HCT116 (cell line): ENCODE measurements at regions not wholly inside any gene's neighbourhood (a gene's known extent, or its start where the extent isn't known, plus 50 kb on each side); places are given as distances from the start of the nearest gene placed in this dataset.

Experiments
- ATAC-seq: fragments of 200-7000 bp; cut with Tn5 transposase; 2 replicates; pipeline ENCODE4 v1.9.1; 2020; ENCODE audit warnings: mild to moderate bottlenecking, moderate library complexity
- BruUV-seq: library from RNA; stranded (reverse); fragments of 400-500 nt; replicated peaks from 2 replicates; lab custom pipeline; 2021; lab: Mats Ljungman, UMichigan
- CTCF ChIA-PET: fragments of 300-600 bp; sonication (Branson Sonifier 250); formaldehyde crosslinking; loops from one replicate; lab custom pipeline; 2021; ENCODE audit warnings: antibody characterized with exemption; lab: Charles Lee
- POLR2A ChIA-PET: fragments of 300-600, 350-600 bp; sonication (Branson Sonifier 250); formaldehyde crosslinking; loops from one replicate; lab custom pipeline; 2021; ENCODE audit warnings: antibody characterized with exemption; lab: Charles Lee
- RAD21 ChIA-PET, 2 experiments: fragments of 300-600 bp; sonication (Branson Sonifier 250); formaldehyde crosslinking; loops; one replicate each; lab custom pipeline; 2023; ENCODE audit warnings: low total read pairs in 2 of 2; ENCODE audit not compliant: uncharacterized antibody in 2 of 2, unreplicated experiment in 2 of 2, low non-redundant PET in 1 of 2; lab: Charles Lee
- DNase-seq: peaks from one replicate; pipeline ENCODE4 v3.0.0-alpha.2; 2010; ENCODE audit warnings: low read depth, low spot score
- H2AFZ ChIP-seq: fragments of 200-600 bp; shearing (Covaris generic), sonication (generic); 2 replicates; pipeline ENCODE4 v1.6.1; 2017; ENCODE audit warnings: low read depth, mixed run types, mixed read lengths, antibody characterized with exemption, low read length; ENCODE audit not compliant: poor library complexity, severe bottlenecking
- H3K27ac ChIP-seq: 2 replicates; pipeline ENCODE4 v1.5.1; 2012; ENCODE audit warnings: low read depth, low read length
- H3K27me3 ChIP-seq: fragments of 200-600 bp; sonication (generic); 2 replicates; pipeline ENCODE4 v1.6.1; 2016; ENCODE audit warnings: mixed run types, low read length, mixed read lengths; ENCODE audit not compliant: insufficient read depth
- H3K36me3 ChIP-seq, 2 experiments: fragments of 200-500 bp in 1 of 2; fragments of 200-600 bp in 1 of 2; sonication (Bioruptor generic) in 1 of 2; sonication (generic) in 1 of 2; 2 replicates each; pipeline versions ENCODE4 v1.5.1 to v1.6.1; 2014 to 2016; ENCODE audit warnings: low read length in 2 of 2, inconsistent platforms in 1 of 2, mixed read lengths in 1 of 2, mixed run types in 1 of 2; ENCODE audit not compliant: insufficient read depth in 2 of 2, control insufficient read depth in 1 of 2
- H3K4me1 ChIP-seq, 2 experiments: fragments of 200-600 bp in 1 of 2; sonication (generic) in 1 of 2; 2 replicates each; pipeline versions ENCODE4 v1.5.1 to v1.6.1; 2012 to 2017; ENCODE audit warnings: low read length in 2 of 2, inconsistent platforms in 1 of 2, mild to moderate bottlenecking in 1 of 2, mixed read lengths in 1 of 2, mixed run types in 1 of 2, moderate library complexity in 1 of 2; ENCODE audit not compliant: insufficient read depth in 2 of 2, control insufficient read depth in 1 of 2
- H3K4me2 ChIP-seq: fragments of 200-600 bp; sonication (generic); 2 replicates; pipeline ENCODE4 v1.6.1; 2017; ENCODE audit warnings: mixed run types, low read length, mixed read lengths
- H3K4me3 ChIP-seq, 2 experiments: fragments of 200-600 bp in 1 of 2; sonication (generic) in 1 of 2; replicated peaks in 1 of 2; 2 replicates each; pipeline ENCODE4 v1.5.1; 2011 to 2016; ENCODE audit warnings: low read length in 2 of 2, control low read depth in 1 of 2, low read depth in 1 of 2, mild to moderate bottlenecking in 1 of 2, mixed read lengths in 1 of 2, mixed run types in 1 of 2
- H3K79me2 ChIP-seq: fragments of 200-600 bp; sonication (generic); 2 replicates; pipeline ENCODE4 v1.6.1; 2017; ENCODE audit warnings: mild to moderate bottlenecking, mixed run types, low read length, moderate library complexity, mixed read lengths; ENCODE audit not compliant: insufficient read depth
- H3K9ac ChIP-seq: fragments of 200-600 bp; sonication (generic); 2 replicates; pipeline ENCODE4 v1.6.1; 2016; ENCODE audit warnings: low read length, mixed read lengths
- H3K9me2 ChIP-seq: fragments of 200-600 bp; sonication (generic), shearing (Covaris generic); 2 replicates; pipeline ENCODE4 v1.6.1; 2017; ENCODE audit warnings: mixed run types, mild to moderate bottlenecking, moderate library complexity; ENCODE audit not compliant: insufficient read depth
- H3K9me3 ChIP-seq, 2 experiments: fragments of 200-500 bp in 1 of 2; fragments of 200-600 bp in 1 of 2; sonication (Bioruptor generic) in 1 of 2; sonication (generic) in 1 of 2; 2 replicates each; pipeline ENCODE4 v1.6.1; 2014 to 2017; ENCODE audit warnings: low read length in 2 of 2, mixed read lengths in 2 of 2, inconsistent platforms in 1 of 2, low read depth in 1 of 2, mild to moderate bottlenecking in 1 of 2, mixed run types in 1 of 2, moderate library complexity in 1 of 2; ENCODE audit not compliant: control insufficient read depth in 1 of 2, insufficient read depth in 1 of 2
- H4K20me1 ChIP-seq: fragments of 200-600 bp; sonication (generic), shearing (Covaris generic); 2 replicates; pipeline ENCODE4 v1.6.1; 2017; ENCODE audit warnings: mixed run types, mild to moderate bottlenecking, moderate library complexity; ENCODE audit not compliant: insufficient read depth
- ATF3 ChIP-seq: IDR thresholded peaks from 2 replicates; pipeline ENCODE4 v1.6.1; 2012
- CBX3 ChIP-seq: IDR thresholded peaks from 2 replicates; pipeline ENCODE4 v1.6.1; 2012; ENCODE audit warnings: low read depth
- CEBPB ChIP-seq: IDR thresholded peaks from 2 replicates; pipeline ENCODE4 v1.6.1; 2012; ENCODE audit warnings: low read depth
- EGR1 ChIP-seq: IDR thresholded peaks from 2 replicates; pipeline ENCODE4 v1.6.1; 2012; ENCODE audit warnings: low read depth
- ELF1 ChIP-seq: IDR thresholded peaks from 2 replicates; pipeline ENCODE4 v1.6.1; 2012; ENCODE audit warnings: low read depth, borderline replicate concordance
- EZH2 ChIP-seq: fragments of 200-600 bp; sonication (generic); IDR thresholded peaks from 2 replicates; pipeline ENCODE4 v1.6.1; 2017; ENCODE audit warnings: antibody characterized with exemption, mixed run types
- EZH2phosphoT487 ChIP-seq: fragments of 200-600 bp; IDR thresholded peaks from 2 replicates; pipeline ENCODE4 v1.6.1; 2018; ENCODE audit warnings: antibody characterized with exemption, borderline replicate concordance
- FOSL1 ChIP-seq: IDR thresholded peaks from 2 replicates; pipeline ENCODE4 v1.6.1; 2012; ENCODE audit warnings: low read depth
- JUND ChIP-seq: IDR thresholded peaks from 2 replicates; pipeline ENCODE4 v1.6.1; 2012
- POLR2A ChIP-seq: IDR thresholded peaks from 2 replicates; pipeline ENCODE4 v1.7.0; 2011; ENCODE audit warnings: borderline replicate concordance; ENCODE audit not compliant: insufficient read depth, insufficient read length; ENCODE audit errors: extremely low read depth
- POLR2AphosphoS5 ChIP-seq: IDR thresholded peaks from 2 replicates; pipeline ENCODE4 v1.6.1; 2011; ENCODE audit warnings: mild to moderate bottlenecking, low read depth, low read length, moderate library complexity
- RAD21 ChIP-seq: IDR thresholded peaks from 2 replicates; pipeline ENCODE4 v1.6.1; 2012; ENCODE audit warnings: low read depth, mild to moderate bottlenecking
- SIN3A ChIP-seq: IDR thresholded peaks from 2 replicates; pipeline ENCODE4 v1.6.1; 2012; ENCODE audit warnings: low read depth
- SP1 ChIP-seq: IDR thresholded peaks from 2 replicates; pipeline ENCODE4 v1.6.1; 2012; ENCODE audit warnings: low read depth
- SRF ChIP-seq: IDR thresholded peaks from 2 replicates; pipeline ENCODE4 v1.6.1; 2012; ENCODE audit warnings: low read depth
- TCF7L2 ChIP-seq: IDR thresholded peaks from 2 replicates; pipeline ENCODE4 v1.7.0; 2011; ENCODE audit warnings: borderline replicate concordance, inconsistent platforms; ENCODE audit not compliant: insufficient read depth, insufficient read length; ENCODE audit errors: extremely low read depth
- YY1 ChIP-seq: IDR thresholded peaks from 2 replicates; pipeline ENCODE4 v1.6.1; 2011; ENCODE audit warnings: low read length, low read depth, moderate library complexity, mild to moderate bottlenecking; ENCODE audit not compliant: insufficient replicate concordance; ENCODE audit errors: extremely low read depth
- ZBTB33 ChIP-seq: IDR thresholded peaks from 2 replicates; pipeline ENCODE4 v1.6.1; 2011; ENCODE audit warnings: mild to moderate bottlenecking, low read length, moderate library complexity; ENCODE audit not compliant: insufficient replicate concordance; ENCODE audit errors: extremely low read depth
- ZFX ChIP-seq: fragments of 450-650 bp; IDR thresholded peaks from 2 replicates; pipeline ENCODE4 v1.6.1; 2017
- intact Hi-C: fragments of 100-400 bp; cut with micrococcal nuclease; formaldehyde crosslinking; loops from 2 replicates; pipeline ENCODE4 v1.10.0; 2022
- TF ChIP-seq, protein P1 (sequence below): IDR thresholded peaks from 2 replicates; pipeline ENCODE4 v1.6.1; 2012; ENCODE audit warnings: low read depth
- TF ChIP-seq, protein P2 (sequence below): IDR thresholded peaks from 2 replicates; pipeline ENCODE4 v1.6.1; 2012
- TF ChIP-seq, protein P3 (sequence below), 3 experiments: fragments of 200-600 bp in 1 of 3; sonication (generic) in 1 of 3; IDR thresholded peaks in 2 of 3; conservative IDR thresholded peaks in 1 of 3; 2 replicates each; pipeline ENCODE4 v1.5.1; 2012 to 2017; ENCODE audit warnings: low read depth in 2 of 3, low read length in 2 of 3, antibody characterized with exemption in 1 of 3, borderline replicate concordance in 1 of 3, control low read depth in 1 of 3, mild to moderate bottlenecking in 1 of 3, mixed read lengths in 1 of 3, mixed run types in 1 of 3, moderate library complexity in 1 of 3; ENCODE audit not compliant: insufficient read depth in 1 of 3

GRCh38 chr1:213443415-213443814, 392.4 kb downstream of the RPS6KC1 start:
- Histone ChIP-seq H2AFZ (no peak overlapping the region), H3K9me2 (no peaks in the 10 kb centered on the region), H3K27ac (no peak overlapping the region), H3K4me2 (peak overlapping the region; percentile 42), H3K36me3 (no peaks in the 10 kb centered on the region), H3K27me3 (peaks cover 59% of the 10 kb centered on the region), H4K20me1 (no peaks in the 10 kb centered on the region), H3K4me3 (no peak overlapping the region), H3K4me1 (peaks cover 11 to 14% of the 10 kb centered on the region in 2 experiments; a peak in 3 of 4 replicates), H3K9me3 (no peaks in the 10 kb centered on the region), H3K9ac (no peak overlapping the region), H3K79me2 (no peaks in the 10 kb centered on the region)
- ChIA-PET POLR2A (no interaction called here), CTCF (no interaction called here), RAD21 (no interaction called here)
- ATAC-seq = peak; percentile 89
- TF ChIP-seq SRF (peak; percentile 43; the same call in 1 of the 2 replicates), ZFX (no peak), POLR2AphosphoS5 (peak; percentile 56), EZH2phosphoT487 (no peak), CEBPB (peak; percentile 69), ELF1 (no peak), SP1 (peak; percentile 46), FOSL1 (peak; percentile 97), EZH2 (no peak), ZBTB33 (peak; percentile 48), CBX3 (peak; percentile 67), RAD21 (no peak), ATF3 (peak; percentile 71), YY1 (no peak), EGR1 (no peak), POLR2A (no peak), JUND (peak; percentile 95), TCF7L2 (peak; percentile 92), SIN3A (peak; percentile 71)
- TF ChIP-seq, protein P1, sequence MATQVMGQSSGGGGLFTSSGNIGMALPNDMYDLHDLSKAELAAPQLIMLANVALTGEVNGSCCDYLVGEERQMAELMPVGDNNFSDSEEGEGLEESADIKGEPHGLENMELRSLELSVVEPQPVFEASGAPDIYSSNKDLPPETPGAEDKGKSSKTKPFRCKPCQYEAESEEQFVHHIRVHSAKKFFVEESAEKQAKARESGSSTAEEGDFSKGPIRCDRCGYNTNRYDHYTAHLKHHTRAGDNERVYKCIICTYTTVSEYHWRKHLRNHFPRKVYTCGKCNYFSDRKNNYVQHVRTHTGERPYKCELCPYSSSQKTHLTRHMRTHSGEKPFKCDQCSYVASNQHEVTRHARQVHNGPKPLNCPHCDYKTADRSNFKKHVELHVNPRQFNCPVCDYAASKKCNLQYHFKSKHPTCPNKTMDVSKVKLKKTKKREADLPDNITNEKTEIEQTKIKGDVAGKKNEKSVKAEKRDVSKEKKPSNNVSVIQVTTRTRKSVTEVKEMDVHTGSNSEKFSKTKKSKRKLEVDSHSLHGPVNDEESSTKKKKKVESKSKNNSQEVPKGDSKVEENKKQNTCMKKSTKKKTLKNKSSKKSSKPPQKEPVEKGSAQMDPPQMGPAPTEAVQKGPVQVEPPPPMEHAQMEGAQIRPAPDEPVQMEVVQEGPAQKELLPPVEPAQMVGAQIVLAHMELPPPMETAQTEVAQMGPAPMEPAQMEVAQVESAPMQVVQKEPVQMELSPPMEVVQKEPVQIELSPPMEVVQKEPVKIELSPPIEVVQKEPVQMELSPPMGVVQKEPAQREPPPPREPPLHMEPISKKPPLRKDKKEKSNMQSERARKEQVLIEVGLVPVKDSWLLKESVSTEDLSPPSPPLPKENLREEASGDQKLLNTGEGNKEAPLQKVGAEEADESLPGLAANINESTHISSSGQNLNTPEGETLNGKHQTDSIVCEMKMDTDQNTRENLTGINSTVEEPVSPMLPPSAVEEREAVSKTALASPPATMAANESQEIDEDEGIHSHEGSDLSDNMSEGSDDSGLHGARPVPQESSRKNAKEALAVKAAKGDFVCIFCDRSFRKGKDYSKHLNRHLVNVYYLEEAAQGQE = no peak
- TF ChIP-seq, protein P2, sequence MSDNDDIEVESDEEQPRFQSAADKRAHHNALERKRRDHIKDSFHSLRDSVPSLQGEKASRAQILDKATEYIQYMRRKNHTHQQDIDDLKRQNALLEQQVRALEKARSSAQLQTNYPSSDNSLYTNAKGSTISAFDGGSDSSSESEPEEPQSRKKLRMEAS = peak; percentile 57
- TF ChIP-seq, protein P3, sequence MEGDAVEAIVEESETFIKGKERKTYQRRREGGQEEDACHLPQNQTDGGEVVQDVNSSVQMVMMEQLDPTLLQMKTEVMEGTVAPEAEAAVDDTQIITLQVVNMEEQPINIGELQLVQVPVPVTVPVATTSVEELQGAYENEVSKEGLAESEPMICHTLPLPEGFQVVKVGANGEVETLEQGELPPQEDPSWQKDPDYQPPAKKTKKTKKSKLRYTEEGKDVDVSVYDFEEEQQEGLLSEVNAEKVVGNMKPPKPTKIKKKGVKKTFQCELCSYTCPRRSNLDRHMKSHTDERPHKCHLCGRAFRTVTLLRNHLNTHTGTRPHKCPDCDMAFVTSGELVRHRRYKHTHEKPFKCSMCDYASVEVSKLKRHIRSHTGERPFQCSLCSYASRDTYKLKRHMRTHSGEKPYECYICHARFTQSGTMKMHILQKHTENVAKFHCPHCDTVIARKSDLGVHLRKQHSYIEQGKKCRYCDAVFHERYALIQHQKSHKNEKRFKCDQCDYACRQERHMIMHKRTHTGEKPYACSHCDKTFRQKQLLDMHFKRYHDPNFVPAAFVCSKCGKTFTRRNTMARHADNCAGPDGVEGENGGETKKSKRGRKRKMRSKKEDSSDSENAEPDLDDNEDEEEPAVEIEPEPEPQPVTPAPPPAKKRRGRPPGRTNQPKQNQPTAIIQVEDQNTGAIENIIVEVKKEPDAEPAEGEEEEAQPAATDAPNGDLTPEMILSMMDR (IDR thresholded peaks at IDR 0.05 in 2 of 3, conservative IDR thresholded peaks at IDR 0.05 in 1 of 3; ENCODE audit: borderline replicate concordance in 1 of 3, insufficient read depth in 1 of 3, low read depth in 2 of 3, low read length in 2 of 3) = no peak
- DNase-seq = peak; percentile 67
- BruUV-seq = no TSS peak
- intact Hi-C loops = no loop called here
